Adrenal gland (tissue), 5 donors: ENCODE measurements at regions not wholly inside any gene's neighbourhood (a gene's known extent, or its start where the extent isn't known, plus 50 kb on each side); places are given as distances from the start of the nearest gene placed in this dataset.

Experiments
- POLR2A ChIP-seq, 2 donors: fragments of 450-650 bp; IDR thresholded peaks; one replicate each; pipeline ENCODE4 v1.6.1; 2017; ENCODE audit warnings: antibody characterized with exemption in 2 of 2, mild to moderate bottlenecking in 2 of 2, moderate library complexity in 1 of 2
- TF ChIP-seq, protein P1 (sequence below), 6 experiments: fragments of 450-650 bp in 4 of 6; fragments of 200-600 bp in 2 of 6; sonication (generic) in 1 of 6; IDR thresholded peaks; 1 replicate in 5 of 6; 2 replicates in 1 of 6; pipeline versions ENCODE4 v1.5.1 to v1.8.0; 2016 to 2021; ENCODE audit warnings: antibody characterized with exemption in 6 of 6, mild to moderate bottlenecking in 2 of 6, moderate library complexity in 1 of 6
- donor health status: DM: no; HTN: no; CAD: no.

DNA sequence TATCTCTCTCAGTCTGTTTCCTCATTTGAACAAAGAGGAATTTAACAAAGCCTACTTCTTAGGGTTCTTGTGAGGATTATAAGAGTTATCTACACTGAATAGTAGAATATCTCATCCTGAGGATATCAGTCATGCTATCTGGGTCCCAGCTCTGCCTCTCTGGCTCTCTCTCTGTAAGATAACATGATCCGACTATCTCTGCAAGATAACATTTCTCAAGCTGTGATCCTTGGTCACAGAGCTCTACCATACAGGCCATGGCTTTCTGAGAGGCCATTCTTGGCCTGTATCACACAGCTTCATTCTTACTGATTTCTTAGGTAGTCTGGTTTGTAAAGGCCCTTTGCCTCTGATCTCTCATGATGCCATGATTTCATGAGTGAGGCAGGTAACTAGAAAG lies 71.0 kb upstream of the TRABD2B start:
- TF ChIP-seq POLR2A (IDR thresholded peaks at IDR 0.05), result no peak
- TF ChIP-seq, protein P1, sequence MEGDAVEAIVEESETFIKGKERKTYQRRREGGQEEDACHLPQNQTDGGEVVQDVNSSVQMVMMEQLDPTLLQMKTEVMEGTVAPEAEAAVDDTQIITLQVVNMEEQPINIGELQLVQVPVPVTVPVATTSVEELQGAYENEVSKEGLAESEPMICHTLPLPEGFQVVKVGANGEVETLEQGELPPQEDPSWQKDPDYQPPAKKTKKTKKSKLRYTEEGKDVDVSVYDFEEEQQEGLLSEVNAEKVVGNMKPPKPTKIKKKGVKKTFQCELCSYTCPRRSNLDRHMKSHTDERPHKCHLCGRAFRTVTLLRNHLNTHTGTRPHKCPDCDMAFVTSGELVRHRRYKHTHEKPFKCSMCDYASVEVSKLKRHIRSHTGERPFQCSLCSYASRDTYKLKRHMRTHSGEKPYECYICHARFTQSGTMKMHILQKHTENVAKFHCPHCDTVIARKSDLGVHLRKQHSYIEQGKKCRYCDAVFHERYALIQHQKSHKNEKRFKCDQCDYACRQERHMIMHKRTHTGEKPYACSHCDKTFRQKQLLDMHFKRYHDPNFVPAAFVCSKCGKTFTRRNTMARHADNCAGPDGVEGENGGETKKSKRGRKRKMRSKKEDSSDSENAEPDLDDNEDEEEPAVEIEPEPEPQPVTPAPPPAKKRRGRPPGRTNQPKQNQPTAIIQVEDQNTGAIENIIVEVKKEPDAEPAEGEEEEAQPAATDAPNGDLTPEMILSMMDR (IDR thresholded peaks at IDR 0.05), result no peak
